ENCODE measurements at regions not wholly inside any gene's neighbourhood (a gene's known extent, or its start where the extent isn't known, plus 50 kb on each side); places are given as distances from the start of the nearest gene placed in this dataset.

GRCh38 chr5:158020555-158021418 is 161.8 kb upstream of the CLINT1 start:
- intact Hi-C loops (cut with DNase I), result no loop called here
- H3K27me3 ChIP-seq, result no peaks in the 10 kb centered on the region
- TF ChIP-seq POLR2A (IDR thresholded peaks at IDR 0.05) (no peak), CTCF (IDR thresholded peaks at IDR 0.05) (no peak)
- H3K4me1 ChIP-seq, result peaks cover 0 to 40% (median 5%) of the 10 kb centered on the region in 4 donors
- no peak overlapping the region for H3K27ac ChIP-seq
- H3K36me3 ChIP-seq, result no peaks in the 10 kb centered on the region
- peak; percentile 52 to 68 (median 55) for ATAC-seq
- H3K4me3 ChIP-seq, result no peak overlapping the region
- no peaks in the 10 kb centered on the region for H3K9me3 ChIP-seq
- DNase-seq, result no peak
- 50% methylated on average over 5 of the region's 5 CpGs for WGBS (ENCODE audit: insufficient coverage, low coverage, low lambda C conversion rate, missing lambda C conversion rate)

GRCh38 chr5:158017469-158017868 is 158.5 kb upstream of the CLINT1 start:
- H3K27me3 ChIP-seq, result no peaks in the 10 kb centered on the region
- DNase-seq (no peak), ATAC-seq (peak; percentile 69 to 79 (median 76))
- no peak overlapping the region for H3K4me3 ChIP-seq
- 28% methylated on average over 2 of the region's 2 CpGs for WGBS (ENCODE audit: insufficient coverage, low coverage, low lambda C conversion rate, missing lambda C conversion rate)
- intact Hi-C loops (cut with DNase I), result no loop called here
- TF ChIP-seq CTCF (IDR thresholded peaks at IDR 0.05), result no peak
- TF ChIP-seq POLR2A (IDR thresholded peaks at IDR 0.05), result no peak
- no peaks in the 10 kb centered on the region for H3K36me3 ChIP-seq
- H3K4me1 ChIP-seq, result peaks cover 0 to 29% (median 3%) of the 10 kb centered on the region in 4 donors
- no peaks in the 10 kb centered on the region for H3K9me3 ChIP-seq
- no peak overlapping the region for H3K27ac ChIP-seq

GRCh38 chr5:158014372-158014771 is 155.4 kb upstream of the CLINT1 start:
- no peak for TF ChIP-seq CTCF (IDR thresholded peaks at IDR 0.05)
- TF ChIP-seq POLR2A (IDR thresholded peaks at IDR 0.05), result no peak
- WGBS (ENCODE audit: insufficient coverage, low coverage, low lambda C conversion rate, missing lambda C conversion rate), result 30% methylated on average over 1 of the region's 1 CpG
- Histone ChIP-seq H3K4me3 (no peak overlapping the region), H3K27me3 (no peaks in the 10 kb centered on the region), H3K9me3 (no peaks in the 10 kb centered on the region), H3K36me3 (no peaks in the 10 kb centered on the region), H3K4me1 (peaks cover 0 to 23% (median 3%) of the 10 kb centered on the region in 4 donors), H3K27ac (no peak overlapping the region)
- intact Hi-C loops (cut with DNase I), result no loop called here
- ATAC-seq (no peak), DNase-seq (no peak)

GRCh38 chr5:158013939-158014338 is 155.0 kb upstream of the CLINT1 start:
- 12% methylated on average over 6 of the region's 6 CpGs for WGBS (ENCODE audit: insufficient coverage, low coverage, low lambda C conversion rate, missing lambda C conversion rate)
- no peaks in the 10 kb centered on the region for H3K9me3 ChIP-seq

More at GRCh38 chr5:158013939-158014338, 155.0 kb upstream of the CLINT1 start:
- no peaks in the 10 kb centered on the region for H3K27me3 ChIP-seq
- DNase-seq (peak in 2 of 3 donors; percentile 29 to 46), ATAC-seq (peak; percentile 84 to 90 (median 87))
- no peak overlapping the region for H3K4me3 ChIP-seq
- H3K36me3 ChIP-seq, result no peaks in the 10 kb centered on the region
- peaks cover 0 to 23% (median 3%) of the 10 kb centered on the region in 4 donors for H3K4me1 ChIP-seq
- intact Hi-C loops (cut with DNase I), result no loop called here
- H3K27ac ChIP-seq, result no peak overlapping the region
- TF ChIP-seq CTCF (IDR thresholded peaks at IDR 0.05) (peak; percentile 52 to 56 (median 55)), POLR2A (IDR thresholded peaks at IDR 0.05) (no peak)
